DND-41 (cell line): ENCODE measurements at regions not wholly inside any gene's neighbourhood (a gene's known extent, or its start where the extent isn't known, plus 50 kb on each side); places are given as distances from the start of the nearest gene placed in this dataset.

Experiments used
- CTCF ChIP-seq: IDR thresholded peaks from 2 replicates; pipeline ENCODE4 v1.5.1; 2012; ENCODE audit warnings: borderline replicate concordance, low read length, moderate library complexity, mild to moderate bottlenecking; ENCODE audit not compliant: poor library complexity, severe bottlenecking; ENCODE audit errors: extremely low read depth
- EZH2 ChIP-seq: IDR thresholded peaks from 3 replicates; pipeline ENCODE4 v1.6.1; 2012; ENCODE audit warnings: borderline replicate concordance, low read depth, mild to moderate bottlenecking, moderate library complexity, low read length, inconsistent platforms; ENCODE audit not compliant: severe bottlenecking

DNA sequence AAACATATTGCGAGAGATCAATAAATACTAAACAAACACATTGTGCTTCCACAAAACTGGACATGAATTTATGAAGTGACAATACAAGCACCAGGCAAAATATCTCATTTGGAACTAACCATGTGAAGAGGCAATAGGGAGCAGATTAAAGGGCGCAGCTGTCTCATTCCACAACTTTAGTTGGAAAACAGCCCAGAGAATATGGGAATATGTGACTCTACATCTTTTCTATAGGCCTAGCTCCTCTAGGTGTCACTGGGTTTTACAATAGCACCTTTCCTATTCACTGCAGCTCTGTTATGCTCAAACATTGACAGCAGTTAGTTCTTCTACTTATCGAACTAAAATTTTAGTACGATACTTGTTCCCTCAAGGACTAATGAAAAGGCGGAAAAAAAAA lies 866.3 kb upstream of the GBE1 start:
- no peak for TF ChIP-seq CTCF
- TF ChIP-seq EZH2 = no peak
